Lower leg skin (tissue), 3 donors: ENCODE measurements at regions not wholly inside any gene's neighbourhood (a gene's known extent, or its start where the extent isn't known, plus 50 kb on each side); places are given as distances from the start of the nearest gene placed in this dataset.

Source experiments
- POLR2A ChIP-seq, 2 donors: fragments of 450-650 bp; IDR thresholded peaks; one replicate each; pipeline ENCODE4 v1.6.1; 2016 to 2017; ENCODE audit warnings: antibody characterized with exemption in 2 of 2, mild to moderate bottlenecking in 1 of 2, moderate library complexity in 1 of 2
- TF ChIP-seq, protein P1 (sequence below), 3 donors: fragments of 450-650 bp; IDR thresholded peaks; one replicate each; pipeline ENCODE4 v1.5.1; 2016; ENCODE audit warnings: antibody characterized with exemption in 3 of 3, mild to moderate bottlenecking in 3 of 3, moderate library complexity in 2 of 3

DNA sequence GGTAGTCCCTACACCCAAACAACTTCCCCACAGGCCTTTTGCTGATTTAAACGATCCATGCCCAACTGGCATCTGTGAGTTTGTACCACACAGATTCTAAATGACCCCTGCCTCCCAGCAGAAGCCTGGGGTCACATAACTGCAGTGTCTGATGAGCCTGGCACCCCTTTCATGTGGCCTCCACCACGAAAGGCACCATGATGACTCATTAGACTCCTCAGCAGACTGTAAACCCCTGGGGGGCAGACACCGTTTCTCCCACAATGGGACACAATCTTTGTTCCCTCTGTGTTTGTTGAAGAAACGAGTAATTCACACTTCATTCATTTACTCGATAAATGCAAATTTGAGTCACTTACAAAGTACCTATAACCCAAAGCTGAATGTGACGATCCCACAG lies 81.6 kb downstream of the CCDC185 start:
- TF ChIP-seq, protein P1, sequence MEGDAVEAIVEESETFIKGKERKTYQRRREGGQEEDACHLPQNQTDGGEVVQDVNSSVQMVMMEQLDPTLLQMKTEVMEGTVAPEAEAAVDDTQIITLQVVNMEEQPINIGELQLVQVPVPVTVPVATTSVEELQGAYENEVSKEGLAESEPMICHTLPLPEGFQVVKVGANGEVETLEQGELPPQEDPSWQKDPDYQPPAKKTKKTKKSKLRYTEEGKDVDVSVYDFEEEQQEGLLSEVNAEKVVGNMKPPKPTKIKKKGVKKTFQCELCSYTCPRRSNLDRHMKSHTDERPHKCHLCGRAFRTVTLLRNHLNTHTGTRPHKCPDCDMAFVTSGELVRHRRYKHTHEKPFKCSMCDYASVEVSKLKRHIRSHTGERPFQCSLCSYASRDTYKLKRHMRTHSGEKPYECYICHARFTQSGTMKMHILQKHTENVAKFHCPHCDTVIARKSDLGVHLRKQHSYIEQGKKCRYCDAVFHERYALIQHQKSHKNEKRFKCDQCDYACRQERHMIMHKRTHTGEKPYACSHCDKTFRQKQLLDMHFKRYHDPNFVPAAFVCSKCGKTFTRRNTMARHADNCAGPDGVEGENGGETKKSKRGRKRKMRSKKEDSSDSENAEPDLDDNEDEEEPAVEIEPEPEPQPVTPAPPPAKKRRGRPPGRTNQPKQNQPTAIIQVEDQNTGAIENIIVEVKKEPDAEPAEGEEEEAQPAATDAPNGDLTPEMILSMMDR (IDR thresholded peaks at IDR 0.05): no peak
- no peak for TF ChIP-seq POLR2A (IDR thresholded peaks at IDR 0.05)
